CD14-positive monocyte (primary cell): ENCODE measurements at regions not wholly inside any gene's neighbourhood (a gene's known extent, or its start where the extent isn't known, plus 50 kb on each side); places are given as distances from the start of the nearest gene placed in this dataset.

Experiments used
- DNase-seq, 3 donors: peaks; one replicate each; pipeline ENCODE4 v3.0.0-alpha.2; 2011 to 2022
- H2AFZ ChIP-seq: 2 replicates; pipeline ENCODE4 v1.6.0; 2012; ENCODE audit warnings: mild to moderate bottlenecking, low read depth, low read length, inconsistent platforms; ENCODE audit not compliant: insufficient read depth, poor library complexity, severe bottlenecking
- H3K27ac ChIP-seq, 2 donors: 1 replicate in 1 of 2; 2 replicates in 1 of 2; pipeline ENCODE4 v1.5.1; 2012 to 2013; ENCODE audit warnings: low read length in 2 of 2, control low read depth in 1 of 2, inconsistent platforms in 1 of 2, low read depth in 1 of 2, mild to moderate bottlenecking in 1 of 2
- H3K27me3 ChIP-seq, 2 donors: one replicate each; pipeline versions ENCODE4 v1.6.0 to v1.6.1; 2011 to 2013; ENCODE audit warnings: low read length in 2 of 2; ENCODE audit not compliant: control insufficient read depth in 2 of 2, insufficient read depth in 2 of 2
- H3K36me3 ChIP-seq, 2 donors: replicated peaks in 1 of 2; 1 replicate in 1 of 2; 2 replicates in 1 of 2; pipeline versions ENCODE4 v1.5.1 to v1.6.1; 2012 to 2013; ENCODE audit warnings: low read length in 2 of 2, control low read depth in 1 of 2, inconsistent platforms in 1 of 2, mild to moderate bottlenecking in 1 of 2; ENCODE audit not compliant: insufficient read depth in 2 of 2, control insufficient read depth in 1 of 2
- H3K4me1 ChIP-seq, 2 donors: 1 replicate in 1 of 2; 2 replicates in 1 of 2; pipeline versions ENCODE4 v1.5.1 to v1.6.1; 2012 to 2013; ENCODE audit warnings: low read length in 2 of 2, control low read depth in 1 of 2, inconsistent platforms in 1 of 2, mild to moderate bottlenecking in 1 of 2, moderate library complexity in 1 of 2; ENCODE audit not compliant: insufficient read depth in 2 of 2, control insufficient read depth in 1 of 2
- H3K4me2 ChIP-seq: replicated peaks from 2 replicates; pipeline ENCODE3; 2012; ENCODE audit warnings: low read length, moderate library complexity, mild to moderate bottlenecking; ENCODE audit not compliant: poor library complexity, severe bottlenecking; ENCODE audit errors: extremely low read depth
- H3K4me3 ChIP-seq, 3 experiments: fragments of 200-600 bp in 1 of 3; sonication (generic) in 1 of 3; replicated peaks in 1 of 3; 1 replicate in 2 of 3; 2 replicates in 1 of 3; pipeline ENCODE4 v1.5.1; 2011 to 2013; ENCODE audit warnings: low read length in 3 of 3, mild to moderate bottlenecking in 3 of 3, control low read depth in 2 of 3, low read depth in 2 of 3, inconsistent platforms in 1 of 3, moderate library complexity in 1 of 3
- H3K79me2 ChIP-seq: 2 replicates; pipeline ENCODE4 v1.6.0; 2012; ENCODE audit warnings: mild to moderate bottlenecking, control low read depth, inconsistent platforms, low read length, moderate library complexity; ENCODE audit not compliant: insufficient read depth
- H3K9ac ChIP-seq: 2 replicates; pipeline ENCODE4 v1.6.0; 2017; ENCODE audit warnings: low read length, mild to moderate bottlenecking; ENCODE audit not compliant: insufficient read depth, poor library complexity, severe bottlenecking
- H3K9me3 ChIP-seq, 2 donors: replicated peaks in 1 of 2; 1 replicate in 1 of 2; 2 replicates in 1 of 2; pipeline versions ENCODE4 v1.5.1 to v1.6.1; 2012 to 2013; ENCODE audit warnings: low read length in 2 of 2, control low read depth in 1 of 2; ENCODE audit not compliant: control insufficient read depth in 1 of 2, insufficient read depth in 1 of 2
- H4K20me1 ChIP-seq: 2 replicates; pipeline ENCODE4 v1.6.0; 2012; ENCODE audit warnings: mild to moderate bottlenecking, low read length, control low read depth, moderate library complexity; ENCODE audit not compliant: insufficient read depth
- H3K27ac Mint-ChIP-seq, 7 donors: one replicate each; pipeline ENCODE4 v1.8.0; 2020; ENCODE audit warnings: mild to moderate bottlenecking in 7 of 7, mixed read lengths in 7 of 7, moderate library complexity in 6 of 7, inconsistent platforms in 2 of 7
- H3K27me3 Mint-ChIP-seq, 3 donors: one replicate each; pipeline ENCODE4 v1.8.0; 2021 to 2022; ENCODE audit warnings: low read depth in 3 of 3, mild to moderate bottlenecking in 3 of 3, mixed read lengths in 3 of 3, moderate library complexity in 3 of 3, inconsistent platforms in 1 of 3
- H3K36me3 Mint-ChIP-seq, 2 donors: one replicate each; pipeline ENCODE4 v1.8.0; 2020; ENCODE audit warnings: mixed read lengths in 2 of 2, inconsistent platforms in 1 of 2, mild to moderate bottlenecking in 1 of 2
- H3K4me1 Mint-ChIP-seq: one replicate; pipeline ENCODE4 v1.8.0; 2020; ENCODE audit warnings: mild to moderate bottlenecking, mixed read lengths
- H3K4me3 Mint-ChIP-seq, 2 donors: one replicate each; pipeline ENCODE4 v1.8.0; 2020; ENCODE audit warnings: mild to moderate bottlenecking in 2 of 2, mixed read lengths in 2 of 2, moderate library complexity in 1 of 2
- H3K9me3 Mint-ChIP-seq, 7 donors: one replicate each; pipeline ENCODE4 v1.8.0; 2020 to 2022; ENCODE audit warnings: mixed read lengths in 7 of 7, mild to moderate bottlenecking in 6 of 7, moderate library complexity in 6 of 7, inconsistent platforms in 2 of 7
- WGBS: methylation state at CpG from one replicate; pipeline ENCODE4 v1.1.5; 2013; ENCODE audit warnings: missing lambda C conversion rate; ENCODE audit not compliant: insufficient coverage; 5-methylcytosine and 5-hydroxymethylcytosine counted together
- intact Hi-C, 2 donors: fragments of 100-400 bp; cut with micrococcal nuclease; formaldehyde crosslinking; loops; one replicate each; pipeline versions ENCODE4 v1.15.0 to v1.15.1; 2023
- TF ChIP-seq, protein P1 (sequence below): fragments of 200-600 bp; IDR thresholded peaks from one replicate; pipeline ENCODE4 v1.8.0; 2022; ENCODE audit warnings: antibody characterized with exemption, mild to moderate bottlenecking

DNA sequence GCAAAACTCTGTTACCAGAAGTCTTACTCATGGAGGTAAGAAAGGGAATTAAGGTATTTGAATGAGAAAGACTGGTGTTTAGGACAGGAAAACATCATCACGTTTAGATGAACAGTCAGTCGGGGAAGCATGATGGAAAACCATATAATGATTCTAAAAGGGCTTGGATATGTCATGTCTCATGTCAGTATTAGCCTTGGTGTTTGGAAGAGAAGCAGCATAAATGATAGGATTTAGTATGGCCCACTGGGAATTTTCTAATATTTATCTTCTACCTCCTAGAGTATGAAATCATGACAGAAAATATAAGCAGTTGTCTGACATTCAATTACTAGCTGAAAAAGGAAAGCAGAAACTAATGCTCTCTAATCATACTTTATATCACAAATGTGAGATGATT is 1643.6 kb upstream of the CELF4 start:
- H3K9ac ChIP-seq: no peak overlapping the region
- Mint-ChIP-seq H3K27me3 (peaks cover 0 to 3% (median 0%) of the 10 kb centered on the region in 3 donors), H3K27ac (peak overlapping the region in 1 of 7 donors; percentile 47), H3K9me3 (peaks cover 4 to 12% (median 6%) of the 10 kb centered on the region in 7 donors), H3K4me3 (no peak overlapping the region), H3K36me3 (no peaks in the 10 kb centered on the region), H3K4me1 (peaks cover 32% of the 10 kb centered on the region)
- no peaks in the 10 kb centered on the region for H4K20me1 ChIP-seq
- no peak overlapping the region for H3K4me2 ChIP-seq
- H3K27me3 ChIP-seq: no peaks in the 10 kb centered on the region
- peaks cover 0 to 3% of the 10 kb centered on the region in 2 donors for H3K9me3 ChIP-seq
- intact Hi-C loops: no loop called here
- no peak overlapping the region for H2AFZ ChIP-seq
- no peak for DNase-seq
- no CpG with 5 or more reads among the region's 2 CpGs for WGBS
- no peaks in the 10 kb centered on the region for H3K79me2 ChIP-seq
- no peak overlapping the region for H3K4me3 ChIP-seq
- H3K36me3 ChIP-seq: no peaks in the 10 kb centered on the region
- peaks cover 9 to 13% of the 10 kb centered on the region in 2 donors for H3K4me1 ChIP-seq
- TF ChIP-seq, protein P1, sequence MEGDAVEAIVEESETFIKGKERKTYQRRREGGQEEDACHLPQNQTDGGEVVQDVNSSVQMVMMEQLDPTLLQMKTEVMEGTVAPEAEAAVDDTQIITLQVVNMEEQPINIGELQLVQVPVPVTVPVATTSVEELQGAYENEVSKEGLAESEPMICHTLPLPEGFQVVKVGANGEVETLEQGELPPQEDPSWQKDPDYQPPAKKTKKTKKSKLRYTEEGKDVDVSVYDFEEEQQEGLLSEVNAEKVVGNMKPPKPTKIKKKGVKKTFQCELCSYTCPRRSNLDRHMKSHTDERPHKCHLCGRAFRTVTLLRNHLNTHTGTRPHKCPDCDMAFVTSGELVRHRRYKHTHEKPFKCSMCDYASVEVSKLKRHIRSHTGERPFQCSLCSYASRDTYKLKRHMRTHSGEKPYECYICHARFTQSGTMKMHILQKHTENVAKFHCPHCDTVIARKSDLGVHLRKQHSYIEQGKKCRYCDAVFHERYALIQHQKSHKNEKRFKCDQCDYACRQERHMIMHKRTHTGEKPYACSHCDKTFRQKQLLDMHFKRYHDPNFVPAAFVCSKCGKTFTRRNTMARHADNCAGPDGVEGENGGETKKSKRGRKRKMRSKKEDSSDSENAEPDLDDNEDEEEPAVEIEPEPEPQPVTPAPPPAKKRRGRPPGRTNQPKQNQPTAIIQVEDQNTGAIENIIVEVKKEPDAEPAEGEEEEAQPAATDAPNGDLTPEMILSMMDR: no peak
- H3K27ac ChIP-seq: no peak overlapping the region

- Histone ChIP-seq H2AFZ (no peak overlapping the region), H3K27me3 (no peaks in the 10 kb centered on the region), H3K9ac (no peak overlapping the region), H3K27ac (peak overlapping the region in 1 of 2 donors; percentile 8), H3K4me1 (peaks cover 9 to 13% of the 10 kb centered on the region in 2 donors), H3K4me2 (no peak overlapping the region), H3K4me3 (peak overlapping the region in 1 of 3 experiments; percentile 8), H4K20me1 (no peaks in the 10 kb centered on the region), H3K36me3 (no peaks in the 10 kb centered on the region), H3K9me3 (peaks cover 0 to 3% of the 10 kb centered on the region in 2 donors), H3K79me2 (no peaks in the 10 kb centered on the region)
- H3K4me1 Mint-ChIP-seq: peaks cover 32% of the 10 kb centered on the region
- intact Hi-C loops: no loop called here
- H3K27me3 Mint-ChIP-seq: peaks cover 0 to 3% (median 0%) of the 10 kb centered on the region in 3 donors
- TF ChIP-seq, protein P1: no peak
- H3K27ac Mint-ChIP-seq: peak overlapping the region in 1 of 7 donors; percentile 47
- 89% methylated on average over 1 of the region's 2 CpGs for WGBS
- no peaks in the 10 kb centered on the region for H3K36me3 Mint-ChIP-seq
- peak in 1 of 3 donors; percentile 2 for DNase-seq
- no peak overlapping the region for H3K4me3 Mint-ChIP-seq
- peaks cover 4 to 11% (median 6%) of the 10 kb centered on the region in 7 donors for H3K9me3 Mint-ChIP-seq
These were observed 1643.1 kb upstream of the CELF4 start for GRCh38 chr18:39208729-39209128.
